ENCODE measurements at regions not wholly inside any gene's neighbourhood (a gene's known extent, or its start where the extent isn't known, plus 50 kb on each side); places are given as distances from the start of the nearest gene placed in this dataset.
A peak's percentile ranks its signal among the peaks of the same experiment; 100 is the strongest.

- DNase-seq (ENCODE audit: low read depth), result no peak
These were observed 111.5 kb downstream of the ELAPOR2 start for GRCh38 chr7:86947929-86948328.

DNA sequence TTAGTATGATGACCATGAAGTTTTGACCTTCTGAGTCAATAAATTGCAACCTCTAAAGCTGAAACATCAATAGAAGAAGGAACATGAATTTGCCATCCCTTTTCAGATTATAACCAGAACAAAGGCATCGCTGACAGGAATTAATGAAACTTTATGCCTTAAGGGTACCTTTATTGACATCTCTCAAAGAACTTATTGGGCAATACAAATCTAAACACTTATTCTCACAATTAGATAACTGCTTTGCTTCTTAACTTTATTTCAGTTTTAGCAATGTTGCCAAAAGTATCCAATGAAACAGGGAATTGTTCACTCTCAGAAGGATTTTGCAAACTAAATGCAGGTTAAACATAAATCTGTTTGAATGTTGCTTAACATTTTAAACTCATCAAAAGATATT lies 116.0 kb downstream of the ELAPOR2 start:
- DNase-seq (ENCODE audit: low read depth), result no peak

DNA sequence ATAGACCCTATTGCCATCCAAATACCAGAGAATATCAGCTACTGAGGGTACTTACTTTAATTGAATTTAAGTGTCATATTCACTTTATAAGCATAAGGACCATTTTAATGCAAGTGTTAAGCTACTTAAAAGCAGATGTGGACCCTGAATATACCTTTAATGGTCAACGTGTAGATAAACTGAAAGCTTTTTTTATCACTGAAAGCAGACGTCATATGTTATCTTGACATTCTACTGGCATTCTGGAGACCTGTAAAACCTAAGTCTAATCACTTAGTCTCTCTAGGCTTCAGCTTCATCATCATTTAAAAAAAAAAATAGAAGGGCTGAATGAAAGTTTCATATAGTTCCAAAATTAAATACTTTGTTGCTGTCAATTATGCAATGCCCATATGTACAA lies 116.5 kb downstream of the ELAPOR2 start:
- DNase-seq (ENCODE audit: low read depth), result no peak

- DNase-seq (ENCODE audit: low read depth), result peak; percentile 38
These were observed 117.4 kb downstream of the ELAPOR2 start for GRCh38 chr7:86942081-86942480.

DNA sequence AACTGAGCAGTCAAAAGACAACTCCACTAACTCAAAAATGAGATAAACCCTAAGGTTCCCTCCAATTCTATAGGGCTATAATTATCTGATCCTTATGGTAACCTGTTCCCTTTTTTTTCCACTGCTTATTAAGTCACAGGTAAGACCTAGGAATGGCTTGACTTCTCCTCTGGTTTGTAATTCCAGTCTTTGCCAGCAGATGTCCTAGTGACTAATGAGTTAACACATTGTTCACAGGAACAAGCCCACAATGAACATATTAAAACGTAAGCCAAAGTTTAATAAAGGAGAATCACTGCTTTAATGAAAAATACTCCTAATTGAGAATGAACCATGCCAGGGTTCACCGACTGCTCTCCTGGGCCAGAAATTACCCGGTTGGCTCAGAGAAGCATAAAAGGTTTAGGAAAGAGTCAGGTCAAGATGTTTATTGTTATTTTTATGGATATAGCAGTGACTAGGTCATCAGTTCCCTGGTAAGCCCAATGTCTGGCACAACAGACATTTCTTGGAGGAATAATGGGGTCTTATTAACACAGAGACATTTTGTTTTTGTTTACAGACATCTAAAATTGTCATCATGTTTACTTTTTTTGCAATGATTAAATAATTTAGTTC lies 120.1 kb downstream of the ELAPOR2 start:
- peak; percentile 80 for DNase-seq (ENCODE audit: low read depth)

DNA sequence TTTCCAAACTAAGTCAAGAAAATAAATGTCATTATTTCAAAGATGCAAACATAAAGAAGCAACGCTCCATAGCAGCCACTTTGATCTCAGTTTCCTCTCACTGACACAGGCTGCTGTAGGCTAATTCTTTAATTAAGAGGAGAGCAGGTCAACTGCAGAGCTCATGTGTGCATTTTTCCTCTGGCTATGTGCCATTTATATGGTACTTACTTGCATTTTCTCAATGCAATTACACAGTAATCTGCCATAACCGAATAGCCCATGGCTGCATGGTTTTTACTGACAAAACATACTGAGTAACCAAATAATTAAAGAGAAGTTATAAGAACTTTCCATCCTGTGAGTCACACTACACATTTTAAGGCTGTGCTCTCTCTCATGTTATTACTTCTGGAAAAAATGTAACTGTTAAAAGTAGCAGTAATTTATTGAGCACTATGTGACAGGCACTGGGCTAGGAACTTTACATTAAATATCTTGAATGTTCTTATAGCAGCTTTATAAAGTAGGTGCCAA lies 122.0 kb downstream of the ELAPOR2 start:
- DNase-seq (ENCODE audit: low read depth), result peak; percentile 2

GRCh38 chr7:86933295-86933845 lies 126.1 kb downstream of the ELAPOR2 start:
- no peak for DNase-seq (ENCODE audit: low read depth)

- no peak for DNase-seq (ENCODE audit: low read depth)
These were observed 127.4 kb downstream of the ELAPOR2 start for GRCh38 chr7:86932038-86932512.

- DNase-seq (ENCODE audit: low read depth), result no peak
These were observed 128.0 kb downstream of the ELAPOR2 start for GRCh38 chr7:86931439-86931838.

- DNase-seq (ENCODE audit: low read depth), result no peak
These were observed 128.7 kb downstream of the ELAPOR2 start for GRCh38 chr7:86930554-86931307.

- no peak for DNase-seq (ENCODE audit: low read depth)
These were observed 130.0 kb downstream of the ELAPOR2 start for GRCh38 chr7:86929293-86930109.

DNA sequence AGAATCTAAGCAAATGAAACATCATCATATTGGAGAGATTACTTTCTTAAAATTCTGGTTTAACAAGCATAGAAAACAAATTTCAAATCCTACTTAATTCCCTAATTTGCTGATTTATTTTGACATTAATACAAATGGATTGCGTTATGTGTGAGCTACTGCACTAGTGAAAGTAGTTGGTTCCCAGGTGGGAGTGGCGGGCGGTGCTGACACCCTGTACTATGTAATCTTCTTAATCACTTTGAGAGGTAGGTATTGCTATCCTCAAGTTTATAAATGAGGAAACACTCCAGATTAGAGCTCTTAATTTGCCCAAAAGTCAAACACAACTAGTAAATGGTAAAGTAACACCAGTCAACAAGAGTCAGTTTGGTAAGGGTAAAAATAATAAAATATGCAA lies 131.1 kb downstream of the ELAPOR2 start:
- no peak for DNase-seq (ENCODE audit: low read depth)

DNA sequence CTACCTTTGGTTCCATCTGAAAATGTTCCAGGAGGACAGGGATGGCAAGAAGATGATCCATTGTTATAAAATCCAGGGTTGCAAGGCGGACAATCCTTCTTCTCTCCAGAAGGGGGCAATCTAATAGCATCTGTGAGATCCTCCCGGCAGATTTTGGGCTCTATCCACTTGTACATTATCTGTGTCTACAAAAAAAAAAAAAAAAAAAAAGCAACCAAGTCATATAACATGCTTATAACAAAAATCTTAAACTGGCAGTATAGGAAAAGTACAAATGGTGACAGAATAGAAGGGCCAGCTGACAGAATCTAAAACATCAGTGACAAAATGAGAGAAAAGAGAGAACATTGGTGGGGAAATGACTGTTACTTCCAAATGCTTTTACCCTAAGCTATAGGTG lies 132.7 kb downstream of the ELAPOR2 start:
- DNase-seq (ENCODE audit: low read depth), result peak; percentile 37

- DNase-seq (ENCODE audit: low read depth), result no peak
These were observed 134.2 kb downstream of the ELAPOR2 start for GRCh38 chr7:86925221-86925620.

- DNase-seq (ENCODE audit: low read depth), result no peak
These were observed 135.9 kb downstream of the ELAPOR2 start for GRCh38 chr7:86923527-86923926.

DNA sequence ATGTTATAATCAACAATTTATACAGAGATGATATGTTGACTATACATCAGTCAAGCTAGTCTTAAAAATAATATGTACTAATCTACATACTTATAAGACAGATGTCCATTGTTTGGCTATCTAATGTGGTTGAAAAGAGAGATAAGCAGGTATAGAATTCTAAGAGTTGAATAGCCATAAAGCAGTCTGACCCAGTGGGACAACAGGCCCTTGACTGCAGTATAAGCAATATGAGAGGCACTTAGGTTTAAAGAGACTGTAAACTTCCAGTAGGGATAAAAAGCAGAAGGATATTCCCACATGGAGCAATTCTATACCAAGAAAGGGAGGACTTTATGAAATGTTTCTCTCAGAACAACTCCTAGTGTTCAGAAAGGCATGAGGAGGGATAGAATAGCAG lies 139.3 kb downstream of the ELAPOR2 start:
- no peak for DNase-seq (ENCODE audit: low read depth)

- DNase-seq (ENCODE audit: low read depth), result no peak
These were observed 141.2 kb downstream of the ELAPOR2 start for GRCh38 chr7:86918245-86918644.

DNA sequence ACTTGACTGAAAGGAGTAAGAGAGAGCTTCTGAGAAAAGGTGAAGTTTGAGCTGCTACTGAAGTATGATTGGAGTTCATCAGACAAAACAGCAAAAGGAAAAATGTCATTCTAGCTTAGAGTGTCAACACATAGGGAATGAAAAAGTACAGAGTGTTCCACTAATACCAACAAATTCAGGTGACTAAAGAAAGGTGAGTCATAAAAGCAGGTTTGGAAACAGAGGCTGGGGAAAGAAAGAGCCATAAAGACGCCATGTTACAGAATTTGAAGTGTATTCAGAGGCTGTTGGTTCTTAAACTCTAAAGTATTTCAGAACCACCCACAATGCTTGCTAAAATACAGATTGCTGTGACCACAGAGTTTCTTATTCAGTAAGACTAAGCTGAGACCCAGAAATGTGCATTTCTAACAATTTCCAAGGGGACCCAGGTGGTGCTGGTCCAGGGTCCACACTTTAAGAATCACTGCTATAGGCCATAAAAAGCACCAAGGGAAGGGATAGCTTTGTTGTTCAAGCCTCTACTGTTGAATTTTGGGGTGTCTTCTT lies 143.1 kb downstream of the ELAPOR2 start:
- DNase-seq (ENCODE audit: low read depth), result no peak

GRCh38 chr7:86914551-86914950 lies 144.9 kb downstream of the ELAPOR2 start:
- DNase-seq (ENCODE audit: low read depth), result peak; percentile 9

Data from renal cortical epithelial cell (primary cell).